Stimulated activated CD4-positive, alpha-beta T cell treated with anti-CD3 and anti-CD28 coated beads, Interleukin-1b, Interleukin-23, amount 100 ng/mL, for 1 hour (primary cell): ENCODE measurements at regions not wholly inside any gene's neighbourhood (a gene's known extent, or its start where the extent isn't known, plus 50 kb on each side); places are given as distances from the start of the nearest gene placed in this dataset.

Experiments used
- DNase-seq, 2 donors: peaks; one replicate each; pipeline ENCODE4 v3.0.0-alpha.2; 2020; ENCODE audit warnings: low read depth in 2 of 2

DNA sequence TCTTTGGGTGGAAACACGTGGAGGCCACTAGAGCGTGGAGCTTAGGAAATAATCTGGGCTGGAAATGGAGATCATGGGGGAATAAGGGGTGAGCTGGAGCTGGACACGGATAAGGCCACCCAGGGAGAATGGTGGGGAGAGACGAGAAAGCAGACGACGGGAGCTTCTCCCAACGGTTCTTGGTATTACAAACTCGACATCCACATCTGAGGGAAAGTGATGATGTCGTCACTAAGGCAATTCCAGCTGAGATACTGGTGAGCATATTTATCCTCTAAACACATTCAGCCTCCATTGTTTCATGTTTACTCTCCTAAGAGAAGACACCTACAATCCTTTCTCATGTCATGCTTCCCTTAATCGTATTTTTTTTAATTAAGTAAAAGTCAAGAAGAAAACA lies 50.2 kb upstream of the SNX9 start:
- DNase-seq = no peak
